ENCODE measurements at regions not wholly inside any gene's neighbourhood (a gene's known extent, or its start where the extent isn't known, plus 50 kb on each side); places are given as distances from the start of the nearest gene placed in this dataset.

DNA sequence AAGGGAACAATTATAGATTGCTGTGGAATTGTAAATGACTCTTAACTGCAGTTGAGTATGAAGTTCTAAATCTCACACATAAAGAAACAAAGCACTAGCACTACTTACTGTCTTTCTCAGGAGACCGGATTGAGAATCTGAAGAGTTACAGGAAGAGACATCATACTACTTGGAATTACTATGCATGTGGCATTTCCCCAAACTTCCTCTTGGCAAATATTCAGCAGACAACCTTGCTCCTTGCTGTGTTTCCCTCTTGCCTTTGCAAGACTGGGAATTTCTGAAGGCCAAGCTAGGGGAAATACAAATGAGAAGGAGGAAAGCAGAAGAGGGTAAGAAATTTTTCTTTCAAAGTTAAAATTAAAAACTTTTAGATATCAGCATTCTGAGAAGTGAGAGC is 173.6 kb upstream of the KCTD3 start:
- TF ChIP-seq POLR2A (IDR thresholded peaks at IDR 0.05) (no peak), EP300 (IDR thresholded peaks at IDR 0.05) (no peak)
- TF ChIP-seq, protein P1, sequence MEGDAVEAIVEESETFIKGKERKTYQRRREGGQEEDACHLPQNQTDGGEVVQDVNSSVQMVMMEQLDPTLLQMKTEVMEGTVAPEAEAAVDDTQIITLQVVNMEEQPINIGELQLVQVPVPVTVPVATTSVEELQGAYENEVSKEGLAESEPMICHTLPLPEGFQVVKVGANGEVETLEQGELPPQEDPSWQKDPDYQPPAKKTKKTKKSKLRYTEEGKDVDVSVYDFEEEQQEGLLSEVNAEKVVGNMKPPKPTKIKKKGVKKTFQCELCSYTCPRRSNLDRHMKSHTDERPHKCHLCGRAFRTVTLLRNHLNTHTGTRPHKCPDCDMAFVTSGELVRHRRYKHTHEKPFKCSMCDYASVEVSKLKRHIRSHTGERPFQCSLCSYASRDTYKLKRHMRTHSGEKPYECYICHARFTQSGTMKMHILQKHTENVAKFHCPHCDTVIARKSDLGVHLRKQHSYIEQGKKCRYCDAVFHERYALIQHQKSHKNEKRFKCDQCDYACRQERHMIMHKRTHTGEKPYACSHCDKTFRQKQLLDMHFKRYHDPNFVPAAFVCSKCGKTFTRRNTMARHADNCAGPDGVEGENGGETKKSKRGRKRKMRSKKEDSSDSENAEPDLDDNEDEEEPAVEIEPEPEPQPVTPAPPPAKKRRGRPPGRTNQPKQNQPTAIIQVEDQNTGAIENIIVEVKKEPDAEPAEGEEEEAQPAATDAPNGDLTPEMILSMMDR (IDR thresholded peaks at IDR 0.05), result no peak
